HL-60 (cell line): ENCODE measurements at regions not wholly inside any gene's neighbourhood (a gene's known extent, or its start where the extent isn't known, plus 50 kb on each side); places are given as distances from the start of the nearest gene placed in this dataset.

Source experiments
- DNase-seq, 2 experiments: peaks; one replicate each; pipeline ENCODE4 v3.0.0-alpha.2; 2010 to 2020; ENCODE audit warnings: low read depth in 1 of 2, low spot score in 1 of 2
- H3K27ac ChIP-seq: fragments of 250-450 bp; sonication (Bioruptor Pico); replicated peaks from 2 replicates; pipeline ENCODE4 v1.5.1; 2020; ENCODE audit warnings: mild to moderate bottlenecking, moderate library complexity
- H3K27me3 ChIP-seq: fragments of 250-450 bp; sonication (Bioruptor Pico); 2 replicates; pipeline ENCODE4 v1.5.1; 2021; ENCODE audit warnings: mild to moderate bottlenecking, moderate library complexity; ENCODE audit not compliant: insufficient read depth, poor library complexity, severe bottlenecking
- H3K4me3 ChIP-seq: replicated peaks from 2 replicates; pipeline ENCODE4 v1.5.1; 2011; ENCODE audit warnings: mild to moderate bottlenecking, control low read depth, low read length; ENCODE audit not compliant: insufficient read depth
- GABPA ChIP-seq: IDR thresholded peaks from 2 replicates; pipeline ENCODE4 v1.6.1; 2012; ENCODE audit warnings: low read depth
- POLR2AphosphoS5 ChIP-seq: IDR thresholded peaks from 2 replicates; pipeline ENCODE4 v1.6.1; 2012; ENCODE audit warnings: low read depth
- SPI1 ChIP-seq: IDR thresholded peaks from 2 replicates; pipeline ENCODE4 v1.6.1; 2012; ENCODE audit warnings: low read depth, mild to moderate bottlenecking, borderline replicate concordance
- TF ChIP-seq, protein P1 (sequence below): IDR thresholded peaks from 2 replicates; pipeline ENCODE4 v1.6.1; 2012; ENCODE audit warnings: low read depth; ENCODE audit not compliant: insufficient replicate concordance
- TF ChIP-seq, protein P2 (sequence below): IDR thresholded peaks from one replicate; pipeline ENCODE4 v1.5.1; 2011; ENCODE audit warnings: low read length, control low read depth, inconsistent platforms; ENCODE audit not compliant: insufficient read depth

DNA sequence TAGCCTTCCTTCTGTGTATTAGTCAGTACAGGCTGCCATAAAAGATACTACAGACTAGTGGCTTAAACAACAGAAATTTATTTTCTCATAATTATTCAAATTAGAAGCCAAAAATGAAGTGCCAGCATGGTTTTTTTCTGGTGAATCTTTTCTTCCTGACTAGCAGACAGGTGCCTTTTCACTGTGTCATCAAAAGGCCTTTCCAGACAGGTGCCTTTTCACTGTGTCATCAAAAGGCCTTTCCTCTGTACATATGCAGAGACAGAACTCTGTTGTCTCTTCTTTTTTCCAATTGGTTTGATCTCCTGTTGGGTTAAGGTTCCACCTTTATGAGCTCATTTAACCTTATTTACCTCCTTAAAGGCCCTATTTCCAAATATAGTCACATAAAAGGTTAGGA is 599.9 kb downstream of the ISL1 start:
- no peak for DNase-seq
- H3K4me3 ChIP-seq, result no peak overlapping the region
- no peak overlapping the region for H3K27ac ChIP-seq
- TF ChIP-seq GABPA, result no peak
- TF ChIP-seq, protein P1, sequence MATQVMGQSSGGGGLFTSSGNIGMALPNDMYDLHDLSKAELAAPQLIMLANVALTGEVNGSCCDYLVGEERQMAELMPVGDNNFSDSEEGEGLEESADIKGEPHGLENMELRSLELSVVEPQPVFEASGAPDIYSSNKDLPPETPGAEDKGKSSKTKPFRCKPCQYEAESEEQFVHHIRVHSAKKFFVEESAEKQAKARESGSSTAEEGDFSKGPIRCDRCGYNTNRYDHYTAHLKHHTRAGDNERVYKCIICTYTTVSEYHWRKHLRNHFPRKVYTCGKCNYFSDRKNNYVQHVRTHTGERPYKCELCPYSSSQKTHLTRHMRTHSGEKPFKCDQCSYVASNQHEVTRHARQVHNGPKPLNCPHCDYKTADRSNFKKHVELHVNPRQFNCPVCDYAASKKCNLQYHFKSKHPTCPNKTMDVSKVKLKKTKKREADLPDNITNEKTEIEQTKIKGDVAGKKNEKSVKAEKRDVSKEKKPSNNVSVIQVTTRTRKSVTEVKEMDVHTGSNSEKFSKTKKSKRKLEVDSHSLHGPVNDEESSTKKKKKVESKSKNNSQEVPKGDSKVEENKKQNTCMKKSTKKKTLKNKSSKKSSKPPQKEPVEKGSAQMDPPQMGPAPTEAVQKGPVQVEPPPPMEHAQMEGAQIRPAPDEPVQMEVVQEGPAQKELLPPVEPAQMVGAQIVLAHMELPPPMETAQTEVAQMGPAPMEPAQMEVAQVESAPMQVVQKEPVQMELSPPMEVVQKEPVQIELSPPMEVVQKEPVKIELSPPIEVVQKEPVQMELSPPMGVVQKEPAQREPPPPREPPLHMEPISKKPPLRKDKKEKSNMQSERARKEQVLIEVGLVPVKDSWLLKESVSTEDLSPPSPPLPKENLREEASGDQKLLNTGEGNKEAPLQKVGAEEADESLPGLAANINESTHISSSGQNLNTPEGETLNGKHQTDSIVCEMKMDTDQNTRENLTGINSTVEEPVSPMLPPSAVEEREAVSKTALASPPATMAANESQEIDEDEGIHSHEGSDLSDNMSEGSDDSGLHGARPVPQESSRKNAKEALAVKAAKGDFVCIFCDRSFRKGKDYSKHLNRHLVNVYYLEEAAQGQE, result no peak
- TF ChIP-seq, protein P2, sequence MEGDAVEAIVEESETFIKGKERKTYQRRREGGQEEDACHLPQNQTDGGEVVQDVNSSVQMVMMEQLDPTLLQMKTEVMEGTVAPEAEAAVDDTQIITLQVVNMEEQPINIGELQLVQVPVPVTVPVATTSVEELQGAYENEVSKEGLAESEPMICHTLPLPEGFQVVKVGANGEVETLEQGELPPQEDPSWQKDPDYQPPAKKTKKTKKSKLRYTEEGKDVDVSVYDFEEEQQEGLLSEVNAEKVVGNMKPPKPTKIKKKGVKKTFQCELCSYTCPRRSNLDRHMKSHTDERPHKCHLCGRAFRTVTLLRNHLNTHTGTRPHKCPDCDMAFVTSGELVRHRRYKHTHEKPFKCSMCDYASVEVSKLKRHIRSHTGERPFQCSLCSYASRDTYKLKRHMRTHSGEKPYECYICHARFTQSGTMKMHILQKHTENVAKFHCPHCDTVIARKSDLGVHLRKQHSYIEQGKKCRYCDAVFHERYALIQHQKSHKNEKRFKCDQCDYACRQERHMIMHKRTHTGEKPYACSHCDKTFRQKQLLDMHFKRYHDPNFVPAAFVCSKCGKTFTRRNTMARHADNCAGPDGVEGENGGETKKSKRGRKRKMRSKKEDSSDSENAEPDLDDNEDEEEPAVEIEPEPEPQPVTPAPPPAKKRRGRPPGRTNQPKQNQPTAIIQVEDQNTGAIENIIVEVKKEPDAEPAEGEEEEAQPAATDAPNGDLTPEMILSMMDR, result no peak
- no peak for TF ChIP-seq POLR2AphosphoS5
- TF ChIP-seq SPI1, result no peak
- no peaks in the 10 kb centered on the region for H3K27me3 ChIP-seq

DNA sequence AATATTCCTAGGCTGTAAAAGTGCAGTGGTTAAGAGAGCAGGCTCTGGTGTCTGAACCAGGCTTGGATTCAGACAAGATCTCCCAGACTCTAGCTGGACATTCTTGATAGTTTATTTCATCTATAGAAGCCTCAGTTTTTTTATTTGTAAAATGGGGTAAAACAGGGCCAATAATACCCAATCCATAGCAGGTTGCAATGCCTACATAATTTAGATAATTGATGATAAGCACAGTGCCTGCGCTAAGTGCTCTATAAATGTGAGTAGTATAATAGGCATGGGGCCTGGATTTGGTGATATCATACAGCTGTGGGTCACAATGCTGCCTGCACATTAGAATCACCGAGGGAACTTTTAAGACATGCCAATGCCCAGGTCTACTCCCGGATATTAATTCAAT is 603.5 kb downstream of the ISL1 start:
- Histone ChIP-seq H3K4me3 (no peak overlapping the region), H3K27me3 (no peaks in the 10 kb centered on the region), H3K27ac (no peak overlapping the region)
- no peak for DNase-seq
- TF ChIP-seq, protein P2, result no peak
- TF ChIP-seq, protein P1, result no peak
- TF ChIP-seq POLR2AphosphoS5 (no peak), GABPA (no peak), SPI1 (no peak)

DNA sequence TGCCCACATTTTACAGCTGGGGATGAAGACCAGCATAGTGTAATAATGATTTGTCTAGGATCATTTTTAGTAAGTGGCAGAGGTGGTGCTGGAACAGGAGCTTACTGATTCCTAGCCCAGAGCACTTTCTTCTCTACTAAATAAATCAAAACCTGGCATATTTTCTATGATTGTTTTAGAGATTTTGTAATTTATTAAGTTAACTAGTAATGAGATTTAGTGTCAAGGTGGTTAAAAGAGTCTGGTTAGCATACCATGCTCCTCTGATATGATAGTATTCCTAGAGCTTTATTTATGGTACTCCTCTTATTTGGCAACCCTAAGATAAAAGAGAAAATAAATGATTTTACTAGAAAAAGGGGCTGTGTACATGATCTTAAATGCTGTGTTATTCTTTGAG is 604.0 kb downstream of the ISL1 start:
- Histone ChIP-seq H3K27me3 (no peaks in the 10 kb centered on the region), H3K4me3 (no peak overlapping the region), H3K27ac (no peak overlapping the region)
- no peak for DNase-seq
- TF ChIP-seq, protein P2, result no peak
- no peak for TF ChIP-seq SPI1
- TF ChIP-seq POLR2AphosphoS5, result no peak
- TF ChIP-seq, protein P1, result no peak
- no peak for TF ChIP-seq GABPA
